Mucosa of gallbladder (tissue), 1 donor: ENCODE measurements at regions not wholly inside any gene's neighbourhood (a gene's known extent, or its start where the extent isn't known, plus 50 kb on each side); places are given as distances from the start of the nearest gene placed in this dataset.

Source experiments
- DNase-seq: peaks from one replicate; pipeline ENCODE4 v3.0.0-alpha.2; 2020; ENCODE audit warnings: low spot score
- donor health status: DM: no; HTN: no; CAD: no.

GRCh38 chr4:135605076-135605475 is 1403.5 kb upstream of the PABPC4L start:
- no peak for DNase-seq

DNA sequence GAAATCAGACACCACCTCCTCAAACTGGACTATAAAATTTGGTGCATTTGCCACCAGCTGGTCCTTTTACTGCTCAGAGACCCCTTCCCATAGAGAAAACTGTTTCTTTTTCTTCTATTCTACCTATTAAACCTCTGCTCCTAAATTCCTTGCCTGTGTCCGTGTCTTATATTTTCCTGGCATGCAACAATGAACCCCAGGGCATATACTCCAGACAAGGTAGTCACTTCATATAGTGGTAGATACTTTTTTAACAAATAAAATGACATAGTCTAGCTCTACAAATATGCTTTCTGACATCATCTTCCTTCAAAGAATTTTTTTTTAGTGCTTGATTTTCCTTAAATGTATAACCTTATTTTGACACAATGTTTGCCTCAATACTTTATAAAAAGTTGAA is 1402.9 kb upstream of the PABPC4L start:
- no peak for DNase-seq

DNA sequence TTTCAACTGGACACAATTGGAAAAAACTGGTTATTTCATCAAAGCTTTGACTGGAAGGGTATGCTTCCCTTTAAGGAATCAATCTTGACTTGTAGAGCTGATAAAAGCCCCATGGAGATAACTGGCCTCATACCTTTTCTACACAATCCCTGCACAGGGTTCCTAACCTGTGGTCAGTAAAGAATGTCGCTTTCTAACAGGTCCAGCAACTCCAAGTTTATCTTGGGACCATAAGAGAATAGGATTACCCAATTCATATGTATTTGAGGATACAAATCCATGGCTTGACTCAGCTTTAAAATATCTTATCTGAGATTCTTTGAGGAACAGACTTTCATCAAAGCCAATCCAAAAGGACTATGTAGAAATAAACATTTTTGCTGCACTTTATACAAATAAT is 1399.8 kb upstream of the PABPC4L start:
- DNase-seq, result no peak

GRCh38 chr4:135598151-135598550 is 1396.6 kb upstream of the PABPC4L start:
- DNase-seq, result no peak

- DNase-seq, result no peak
These were observed 1392.9 kb upstream of the PABPC4L start for GRCh38 chr4:135594521-135594920.

DNA sequence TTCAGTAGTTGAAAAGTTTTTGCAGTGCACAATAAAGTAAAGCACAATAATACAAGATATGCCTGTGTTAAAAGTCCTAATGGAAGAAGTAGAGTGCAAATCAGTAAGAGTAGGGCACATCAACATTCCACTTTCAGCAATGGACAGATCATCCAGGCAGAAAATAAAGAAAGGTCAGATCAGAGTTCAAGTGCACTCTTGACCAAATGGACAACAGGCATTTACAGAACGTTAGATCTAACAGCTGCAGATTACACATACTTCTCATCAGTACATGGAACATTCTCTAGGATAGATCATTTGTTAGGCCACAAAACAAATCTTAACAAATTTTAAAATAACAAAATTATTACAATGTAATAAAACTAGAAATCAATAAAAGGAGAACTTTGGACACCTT is 1373.5 kb upstream of the PABPC4L start:
- DNase-seq, result no peak

DNA sequence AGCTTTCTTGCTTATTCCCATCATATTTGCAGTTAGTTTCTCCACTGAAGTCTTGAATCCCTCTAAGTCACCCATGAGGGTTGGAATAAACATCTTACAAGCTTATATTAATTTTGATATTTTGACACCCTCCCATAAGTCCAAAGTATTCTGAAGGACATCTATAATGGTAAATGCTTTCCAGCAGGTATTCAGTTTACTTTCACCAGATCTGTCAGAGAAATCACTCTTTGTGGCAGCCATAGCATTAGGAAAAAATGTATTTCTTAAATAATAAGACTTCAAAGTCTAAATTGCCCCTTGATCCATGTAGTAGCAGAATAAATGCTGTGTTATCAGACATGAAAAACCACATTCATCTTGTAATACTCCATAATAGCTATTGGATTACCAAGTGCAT is 1371.7 kb upstream of the PABPC4L start:
- no peak for DNase-seq

- no peak for DNase-seq
These were observed 1362.5 kb upstream of the PABPC4L start for GRCh38 chr4:135564090-135564489.

DNA sequence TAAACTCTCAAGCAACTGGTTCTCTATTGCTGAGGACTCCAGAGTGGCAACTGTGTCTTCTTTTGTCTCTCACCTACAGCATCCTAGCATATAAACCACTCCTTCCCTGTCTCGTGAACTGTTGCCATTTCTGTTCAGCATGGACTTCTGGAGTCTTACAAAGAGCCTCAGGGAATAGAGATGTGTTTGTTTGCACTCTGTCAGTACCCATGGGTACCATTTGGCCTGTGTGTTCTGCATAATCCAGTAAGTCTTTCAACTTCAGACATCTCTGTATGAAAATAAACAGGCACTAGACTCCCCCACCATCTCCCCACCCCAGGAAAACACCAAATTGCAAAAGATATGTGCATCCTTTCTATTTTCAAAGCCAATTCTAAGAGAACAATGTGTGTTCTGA is 1351.6 kb upstream of the PABPC4L start:
- DNase-seq, result no peak

- DNase-seq, result no peak
These were observed 1350.5 kb upstream of the PABPC4L start for GRCh38 chr4:135552131-135552530.

- DNase-seq, result no peak
These were observed 1347.1 kb upstream of the PABPC4L start for GRCh38 chr4:135548711-135549110.

DNA sequence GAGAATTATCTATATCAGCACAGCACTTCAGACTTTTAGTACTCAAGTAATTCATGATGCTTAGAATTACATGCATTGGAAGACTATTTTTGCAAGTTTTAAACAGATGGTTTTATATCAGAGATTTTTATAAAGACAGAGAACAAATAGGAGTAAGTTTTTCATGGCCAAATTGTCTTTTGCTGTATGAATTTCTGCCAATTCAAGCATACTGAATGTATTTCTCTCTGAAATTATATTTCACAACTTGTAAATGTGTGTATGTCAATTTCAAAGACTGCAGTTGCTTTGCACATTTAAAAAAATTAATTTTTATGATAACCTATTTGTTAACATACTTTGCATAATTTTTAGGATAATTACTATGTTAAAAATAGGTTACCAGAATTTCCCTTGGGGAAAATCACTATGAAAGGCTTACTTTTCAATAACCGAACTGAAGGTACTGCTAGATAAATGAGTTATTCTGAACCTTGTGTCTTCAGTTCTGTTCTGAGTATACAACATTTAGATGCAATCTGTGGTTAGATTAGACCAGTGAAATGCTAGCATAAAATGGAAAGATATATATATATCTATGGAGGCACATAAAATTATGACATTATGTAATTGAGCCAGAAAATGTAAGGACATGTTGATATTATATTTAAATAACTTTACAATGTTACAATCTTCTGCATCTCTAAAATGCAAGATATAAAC is 1344.2 kb upstream of the PABPC4L start:
- no peak for DNase-seq

DNA sequence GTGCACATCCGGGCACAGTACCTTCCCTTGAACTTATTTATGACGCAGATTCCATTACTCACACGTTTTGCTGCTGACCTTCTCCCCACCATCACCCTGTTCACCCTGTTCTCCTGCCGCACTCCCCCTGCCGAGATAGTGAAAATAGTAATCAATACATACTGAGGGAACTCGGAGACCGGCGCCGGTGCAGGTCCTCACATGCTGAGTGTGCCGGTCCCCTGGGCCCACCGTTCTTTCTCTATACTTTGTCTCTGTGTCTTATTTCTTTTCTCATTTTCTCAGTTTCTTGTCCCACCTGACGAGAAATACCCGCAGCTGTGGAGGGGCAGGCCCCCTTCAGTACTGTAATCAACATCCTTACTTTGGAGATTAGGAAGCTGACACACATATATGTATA is 1337.1 kb upstream of the PABPC4L start:
- DNase-seq, result no peak

DNA sequence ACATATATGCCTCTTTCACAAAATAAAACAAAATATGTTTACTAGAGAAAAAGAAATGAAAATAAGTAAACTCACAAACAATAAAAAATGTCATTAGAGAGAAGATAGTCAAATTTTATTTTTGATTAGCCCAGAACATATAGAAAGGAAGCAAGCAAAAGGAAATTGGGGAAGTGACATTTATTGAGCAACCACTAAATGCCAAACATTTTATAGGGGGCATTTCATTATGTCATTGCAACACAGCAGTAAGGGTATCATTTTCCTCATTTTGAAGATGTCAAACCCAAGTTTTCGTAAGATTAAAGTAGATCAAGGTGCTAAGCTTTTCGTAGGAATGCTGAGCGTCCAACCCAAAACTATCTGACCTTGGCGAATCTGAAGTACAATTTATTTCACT is 1331.5 kb upstream of the PABPC4L start:
- no peak for DNase-seq

- DNase-seq, result no peak
These were observed 1330.5 kb upstream of the PABPC4L start for GRCh38 chr4:135532132-135532531.

GRCh38 chr4:135515295-135515694 is 1313.7 kb upstream of the PABPC4L start:
- no peak for DNase-seq

DNA sequence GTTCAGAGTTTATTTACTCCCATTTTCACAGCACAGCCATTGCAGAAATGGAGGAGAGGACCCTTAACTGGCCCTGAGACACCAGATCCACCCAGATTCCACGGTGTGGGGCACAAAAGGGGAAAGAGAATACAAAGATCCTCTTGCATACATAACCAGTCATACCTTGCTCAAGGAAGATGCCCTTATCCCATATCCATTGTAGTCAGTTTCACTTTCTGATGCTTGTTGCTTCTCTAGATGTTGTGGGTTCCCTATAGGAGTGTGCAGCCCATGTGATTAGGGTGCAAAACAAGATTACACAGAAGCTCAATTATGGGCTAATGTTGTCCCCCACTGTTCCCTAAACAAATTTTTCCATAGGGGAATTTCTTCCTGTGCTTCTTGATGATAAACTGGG is 1309.0 kb upstream of the PABPC4L start:
- DNase-seq, result no peak

DNA sequence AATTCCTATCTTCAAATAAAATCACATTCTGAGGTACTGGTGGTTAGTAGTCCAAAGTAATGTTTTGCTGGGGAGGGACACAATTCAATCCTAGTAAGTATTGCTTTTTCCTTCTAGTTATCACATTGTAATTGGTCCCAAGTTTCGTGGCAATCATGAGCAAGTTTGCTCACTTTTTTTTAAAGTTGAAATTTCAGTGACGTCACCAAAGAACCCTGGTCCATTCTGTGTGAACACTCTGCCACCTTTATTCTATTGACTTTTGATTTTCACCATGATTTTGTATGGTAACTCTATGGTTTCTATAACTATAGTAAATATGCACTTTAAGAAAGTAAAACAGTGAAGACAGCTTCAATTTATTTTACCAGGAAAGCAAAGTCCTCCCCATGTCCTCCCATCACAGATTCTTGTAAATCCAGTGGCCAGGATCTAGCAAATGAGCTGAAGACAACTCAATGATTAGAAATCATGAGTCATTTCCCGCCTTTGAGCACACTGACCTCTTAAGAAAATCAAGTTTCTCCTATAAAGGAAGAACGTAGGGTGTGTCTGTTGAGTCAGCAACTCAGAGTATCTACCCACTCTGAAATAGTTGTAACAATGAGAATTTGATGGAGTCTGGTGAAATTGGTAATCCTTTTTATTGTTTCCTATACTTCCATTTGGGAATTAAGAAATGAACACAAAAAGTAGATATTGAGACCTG is 1306.6 kb upstream of the PABPC4L start:
- DNase-seq, result no peak

- DNase-seq, result no peak
These were observed 1296.1 kb upstream of the PABPC4L start for GRCh38 chr4:135497563-135498152.

DNA sequence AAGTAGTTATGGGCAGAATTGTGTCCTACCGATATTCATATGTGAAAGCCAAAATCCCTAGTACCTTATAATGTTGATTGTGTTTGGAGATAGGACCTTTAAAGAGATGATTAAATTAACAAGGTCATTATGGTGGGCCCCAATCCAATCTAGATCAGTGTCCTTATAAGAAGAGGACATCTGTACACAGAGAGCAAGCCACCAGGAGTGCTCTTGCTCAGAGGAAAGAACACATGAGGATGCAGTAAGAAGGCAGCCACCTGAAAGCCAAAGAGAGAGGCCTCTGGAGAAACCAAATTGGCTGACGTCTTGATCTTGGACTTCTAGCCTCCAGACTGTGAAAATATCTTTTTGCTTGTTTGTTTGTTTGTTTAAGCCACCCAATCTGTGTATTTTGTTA is 1290.8 kb upstream of the PABPC4L start:
- DNase-seq, result no peak

GRCh38 chr4:135485371-135485770 is 1283.8 kb upstream of the PABPC4L start:
- no peak for DNase-seq

DNA sequence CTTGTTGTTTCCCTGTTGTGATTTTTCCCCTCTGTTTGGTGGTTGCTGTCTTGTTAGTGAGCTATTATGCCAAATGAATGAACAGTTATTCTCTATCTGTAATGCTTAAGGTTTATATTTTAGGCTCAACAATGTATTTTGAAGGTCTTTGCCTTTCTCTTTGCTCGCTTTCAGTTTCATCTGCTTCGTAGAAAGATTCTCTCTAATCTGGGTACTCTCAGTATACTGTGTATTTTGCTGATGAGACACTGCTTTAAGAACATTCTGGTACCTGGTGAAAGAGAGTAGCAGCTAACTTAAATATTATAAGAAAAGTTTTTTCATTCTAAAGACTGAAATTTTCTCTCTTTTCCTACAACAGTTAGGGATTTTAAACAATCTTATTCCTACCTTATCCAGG is 1274.7 kb upstream of the PABPC4L start:
- no peak for DNase-seq

DNA sequence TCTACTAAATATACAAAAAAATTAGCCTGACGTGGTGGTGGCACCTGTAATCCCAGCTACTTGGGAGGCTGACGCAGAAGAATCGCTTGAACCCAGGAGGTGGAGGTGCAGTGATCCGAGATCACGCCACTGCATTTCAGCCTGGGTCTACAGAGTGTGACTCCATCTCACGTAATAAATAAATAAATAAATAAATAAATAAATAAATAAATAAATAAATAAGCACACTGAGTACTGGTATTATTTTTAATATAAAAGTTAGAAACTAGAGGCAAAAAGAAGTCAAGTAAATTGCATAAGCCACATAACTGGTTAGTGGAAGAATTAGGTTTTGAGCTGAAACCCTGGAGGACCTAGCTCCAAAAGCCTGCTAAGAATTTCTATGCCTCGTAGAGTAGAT is 1262.7 kb upstream of the PABPC4L start:
- no peak for DNase-seq
